ENCODE measurements at regions not wholly inside any gene's neighbourhood (a gene's known extent, or its start where the extent isn't known, plus 50 kb on each side); places are given as distances from the start of the nearest gene placed in this dataset.

GRCh38 chr12:91418221-91419090 lies 235.8 kb upstream of the DCN start:
- Histone ChIP-seq H3K27me3 (ENCODE audit: control insufficient read depth, insufficient read depth, low read length) (no peaks in the 10 kb centered on the region), H3K4me3 (ENCODE audit: low read depth, low read length) (no peak overlapping the region), H3K36me3 (ENCODE audit: control insufficient read depth, insufficient read depth, low read length) (no peaks in the 10 kb centered on the region)
- FAIRE-seq, result no peak
- no peak for TF ChIP-seq CTCF (IDR thresholded peaks at IDR 0.05; ENCODE audit: insufficient read depth, low read length, severe bottlenecking)
- no peak for DNase-seq (ENCODE audit: low read depth)

GRCh38 chr12:91417650-91418049 lies 235.0 kb upstream of the DCN start:
- no peak for TF ChIP-seq CTCF (IDR thresholded peaks at IDR 0.05; ENCODE audit: insufficient read depth, low read length, severe bottlenecking)
- H3K4me3 ChIP-seq (ENCODE audit: low read depth, low read length), result no peak overlapping the region
- H3K36me3 ChIP-seq (ENCODE audit: control insufficient read depth, insufficient read depth, low read length), result no peaks in the 10 kb centered on the region
- no peaks in the 10 kb centered on the region for H3K27me3 ChIP-seq (ENCODE audit: control insufficient read depth, insufficient read depth, low read length)
- FAIRE-seq, result no peak
- DNase-seq (ENCODE audit: low read depth), result peak; percentile 15

DNA sequence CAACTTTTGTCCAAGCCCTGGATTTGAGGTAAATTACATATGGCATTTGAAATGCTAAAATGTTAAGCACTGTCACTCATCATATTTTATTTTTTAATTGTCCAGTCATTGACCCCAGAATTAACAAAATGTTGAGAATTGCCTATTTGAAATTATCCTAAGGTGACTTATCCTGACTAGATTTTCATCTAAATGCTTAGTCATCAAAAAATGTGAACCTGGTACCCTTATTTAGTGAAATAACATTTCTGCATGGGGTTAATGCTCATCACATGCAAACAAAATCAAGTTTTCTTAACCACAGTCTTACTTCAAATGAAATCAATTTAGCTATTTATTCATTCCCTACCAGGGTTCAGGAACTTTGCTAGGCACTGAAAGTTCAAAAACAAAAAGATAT lies 232.0 kb upstream of the DCN start:
- no peak for TF ChIP-seq CTCF (IDR thresholded peaks at IDR 0.05; ENCODE audit: insufficient read depth, low read length, severe bottlenecking)
- no peaks in the 10 kb centered on the region for H3K27me3 ChIP-seq (ENCODE audit: control insufficient read depth, insufficient read depth, low read length)
- H3K4me3 ChIP-seq (ENCODE audit: low read depth, low read length), result no peak overlapping the region
- DNase-seq (ENCODE audit: low read depth), result no peak
- no peaks in the 10 kb centered on the region for H3K36me3 ChIP-seq (ENCODE audit: control insufficient read depth, insufficient read depth, low read length)
- FAIRE-seq, result no peak

DNA sequence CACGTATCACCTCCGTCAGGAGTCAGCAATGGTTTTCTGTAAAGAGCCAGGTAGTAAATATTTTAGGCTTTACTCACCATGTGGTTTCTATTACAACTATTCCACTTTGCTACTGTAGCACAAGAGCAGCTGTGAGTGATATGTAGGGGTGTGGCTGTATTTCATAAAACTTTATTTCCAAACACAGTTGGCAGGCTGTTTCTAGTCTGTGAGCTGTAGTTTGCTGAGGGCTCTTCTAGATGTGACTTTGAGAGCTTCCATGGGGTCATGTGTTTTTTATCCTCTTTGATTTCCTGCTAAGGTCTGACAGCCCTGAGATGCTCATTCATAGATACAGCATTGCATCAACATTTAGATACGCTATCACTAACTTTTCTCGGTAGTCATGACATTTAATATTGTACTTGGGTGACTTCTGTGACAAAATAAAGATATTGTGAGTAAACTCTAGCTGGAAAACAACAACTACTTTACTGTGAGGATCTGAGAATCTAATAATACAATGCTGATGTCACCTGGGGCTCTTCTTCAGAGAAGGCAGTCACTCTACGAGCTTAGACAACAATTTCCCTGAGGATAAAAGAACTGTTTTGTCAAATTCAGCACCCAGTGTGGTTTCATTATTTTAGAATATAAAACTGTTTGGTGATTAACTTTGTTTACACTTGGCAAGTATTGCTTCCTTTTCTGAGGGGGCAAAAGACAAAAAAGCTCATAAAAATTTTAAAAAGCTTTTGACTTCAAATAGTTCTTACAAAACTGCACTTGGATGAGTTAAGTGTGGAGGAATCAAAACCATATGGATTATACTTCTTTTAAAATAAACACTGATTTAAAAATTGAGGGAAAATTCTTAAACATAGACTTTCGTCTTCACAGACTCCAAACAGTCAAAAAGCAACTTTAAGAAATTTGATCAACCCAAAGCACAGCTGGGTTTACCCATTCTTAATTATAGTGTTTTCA lies 231.2 kb upstream of the DCN start:
- no peak for FAIRE-seq
- Histone ChIP-seq H3K27me3 (ENCODE audit: control insufficient read depth, insufficient read depth, low read length) (no peaks in the 10 kb centered on the region), H3K4me3 (ENCODE audit: low read depth, low read length) (no peak overlapping the region), H3K36me3 (ENCODE audit: control insufficient read depth, insufficient read depth, low read length) (no peaks in the 10 kb centered on the region)
- peak; percentile 97 for DNase-seq (ENCODE audit: low read depth)
- no peak for TF ChIP-seq CTCF (IDR thresholded peaks at IDR 0.05; ENCODE audit: insufficient read depth, low read length, severe bottlenecking)

DNA sequence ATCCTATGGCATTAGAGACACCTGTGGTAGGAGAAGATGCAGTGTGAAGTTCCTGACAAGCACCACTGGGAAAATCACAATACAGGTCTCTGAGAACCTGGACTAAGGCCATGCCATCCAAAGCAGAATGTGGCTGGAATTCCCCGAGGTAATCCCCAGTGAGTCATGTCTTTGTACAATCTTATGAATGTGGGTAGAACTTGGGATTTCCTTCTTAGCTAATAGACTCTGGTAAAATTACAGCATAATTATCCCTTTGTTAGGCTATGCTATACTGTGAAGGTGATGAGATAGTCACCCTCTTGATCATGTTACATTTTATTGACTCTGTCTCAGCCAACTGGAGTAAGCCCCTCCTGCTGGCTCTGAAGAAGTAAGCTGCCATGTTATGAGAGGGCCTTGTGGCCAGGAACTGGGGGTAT lies 224.3 kb upstream of the DCN start:
- Histone ChIP-seq H3K36me3 (ENCODE audit: control insufficient read depth, insufficient read depth, low read length) (no peaks in the 10 kb centered on the region), H3K4me3 (ENCODE audit: low read depth, low read length) (no peak overlapping the region), H3K27me3 (ENCODE audit: control insufficient read depth, insufficient read depth, low read length) (no peaks in the 10 kb centered on the region)
- peak; percentile 98 for FAIRE-seq
- peak; percentile 98 for DNase-seq (ENCODE audit: low read depth)
- no peak for TF ChIP-seq CTCF (IDR thresholded peaks at IDR 0.05; ENCODE audit: insufficient read depth, low read length, severe bottlenecking)

Measured in bronchial epithelial cell (primary cell).